A549 (cell line): ENCODE measurements at regions not wholly inside any gene's neighbourhood (a gene's known extent, or its start where the extent isn't known, plus 50 kb on each side); places are given as distances from the start of the nearest gene placed in this dataset.

Experiments used
- ATAC-seq, 2 experiments: fragments of 200-7000 bp in 1 of 2; fragments of >200 bp in 1 of 2; cut with Nextera tagmentation in 1 of 2; cut with Tn5 transposase in 1 of 2; 3 replicates each; pipeline versions ENCODE4 v1.8.0 to v1.9.1; 2018 to 2020; ENCODE audit warnings: mild to moderate bottlenecking in 1 of 2, moderate library complexity in 1 of 2
- CTCF ChIA-PET: fragments of 300-600 bp; sonication (Branson Sonifier 250); formaldehyde crosslinking; extraction: SDS; loops from one replicate; lab custom pipeline; 2021; ENCODE audit warnings: antibody characterized with exemption, inconsistent platforms; lab: Yijun Ruan, JAX
- POLR2A ChIA-PET: fragments of 350-600 bp; formaldehyde crosslinking; extraction: SDS; loops from one replicate; lab custom pipeline; 2021; ENCODE audit warnings: antibody characterized with exemption, inconsistent platforms; lab: Yijun Ruan, JAX
- DNase-seq, 2 experiments: peaks; one replicate each; pipeline versions ENCODE4 v3.0.0 to v3.0.0-alpha.2; 2011 to 2016; ENCODE audit warnings: low read depth in 1 of 2, low spot score in 1 of 2
- FAIRE-seq: peaks from 2 replicates; lab custom pipeline; 2011; peaks lifted over from hg19 to GRCh38; lab: Jason Lieb, UNC
- H3K27ac ChIP-seq, 2 experiments: fragments of >200 bp; sonication (Bioruptor Twin); formaldehyde crosslinking; 3 replicates each; pipeline ENCODE4 v1.5.1; 2016 to 2017
- H3K4me1 ChIP-seq: fragments of >200 bp; sonication (Bioruptor Twin); formaldehyde crosslinking; 3 replicates; pipeline ENCODE4 v1.6.1; 2016
- H3K4me2 ChIP-seq: fragments of >200 bp; sonication (Bioruptor Twin); formaldehyde crosslinking; 3 replicates; pipeline ENCODE4 v1.6.1; 2016
- H3K4me3 ChIP-seq: fragments of >200 bp; sonication (Bioruptor Twin); formaldehyde crosslinking; 3 replicates; pipeline ENCODE4 v1.5.1; 2016
- H3K9me3 ChIP-seq: fragments of >200 bp; sonication (Bioruptor Twin); formaldehyde crosslinking; 3 replicates; pipeline ENCODE4 v1.6.1; 2016
- BHLHE40 ChIP-seq: IDR thresholded peaks from 2 replicates; pipeline ENCODE4 v1.6.1; 2012; ENCODE audit warnings: low read depth, low read length, inconsistent platforms
- CBX8 ChIP-seq: fragments of 200-600 bp; sonication (generic); IDR thresholded peaks from 2 replicates; pipeline ENCODE4 v1.6.1; 2016
- CEBPB ChIP-seq, 2 experiments: fragments of >200 bp in 1 of 2; sonication (Bioruptor Twin) in 1 of 2; formaldehyde crosslinking in 1 of 2; IDR thresholded peaks; 2 replicates each; pipeline ENCODE4 v1.6.1; 2012 to 2016
- EHF ChIP-seq: fragments of 250-450 bp; sonication (Bioruptor Pico); IDR thresholded peaks from 2 replicates; pipeline ENCODE4 v1.5.0; 2020; ENCODE audit warnings: mild to moderate bottlenecking
- EP300 ChIP-seq, 2 experiments: fragments of >200 bp; sonication (Bioruptor Twin); formaldehyde crosslinking; IDR thresholded peaks; 2 replicates in 1 of 2; 3 replicates in 1 of 2; pipeline ENCODE4 v1.6.1; 2016 to 2017
- HOXA7 ChIP-seq: fragments of 250-450 bp; sonication (Bioruptor Pico); IDR thresholded peaks from 2 replicates; pipeline ENCODE4 v1.5.0; 2020; ENCODE audit warnings: mild to moderate bottlenecking, moderate library complexity
- MAFK ChIP-seq: fragments of 450-650 bp; IDR thresholded peaks from 2 replicates; pipeline ENCODE4 v1.6.1; 2014; ENCODE audit not compliant: partially characterized antibody
- MAZ ChIP-seq: fragments of 150-350 bp; IDR thresholded peaks from 2 replicates; pipeline ENCODE4 v1.6.1; 2014; ENCODE audit warnings: antibody characterized with exemption, low read depth, low read length, borderline replicate concordance
- MYC ChIP-seq: IDR thresholded peaks from 2 replicates; pipeline ENCODE4 v1.6.1; 2012; ENCODE audit warnings: mild to moderate bottlenecking, inconsistent platforms, low read length, improper control_type of control experiment, borderline replicate concordance
- NFE2L2 ChIP-seq: fragments of 150-350 bp; conservative IDR thresholded peaks from 2 replicates; pipeline ENCODE4 v1.6.1; 2014; ENCODE audit warnings: low read length
- NPAS2 ChIP-seq: fragments of 250-450 bp; sonication (Bioruptor Pico); IDR thresholded peaks from 2 replicates; pipeline ENCODE4 v1.8.0; 2022; ENCODE audit warnings: mild to moderate bottlenecking, moderate library complexity, borderline replicate concordance
- POLR2A ChIP-seq: IDR thresholded peaks from 2 replicates; pipeline ENCODE4 v1.6.1; 2012; ENCODE audit warnings: mild to moderate bottlenecking, low read length
- POLR2AphosphoS2 ChIP-seq: conservative IDR thresholded peaks from 2 replicates; pipeline ENCODE4 v1.6.1; 2012; ENCODE audit warnings: low read length, improper control_type of control experiment, inconsistent platforms
- RAD21 ChIP-seq, 2 experiments: fragments of >200 bp in 1 of 2; sonication (Bioruptor Twin) in 1 of 2; formaldehyde crosslinking in 1 of 2; IDR thresholded peaks in 1 of 2; conservative IDR thresholded peaks in 1 of 2; 2 replicates in 1 of 2; 3 replicates in 1 of 2; pipeline ENCODE4 v1.6.1; 2012 to 2018; ENCODE audit warnings: inconsistent platforms in 1 of 2
- RARB ChIP-seq: fragments of 250-450 bp; sonication (Bioruptor Pico); IDR thresholded peaks from 2 replicates; pipeline ENCODE4 v1.8.0; 2021; ENCODE audit warnings: mild to moderate bottlenecking, moderate library complexity
- RCOR1 ChIP-seq: fragments of 150-350 bp; IDR thresholded peaks from 2 replicates; pipeline ENCODE4 v1.6.1; 2014; ENCODE audit warnings: antibody characterized with exemption, low read length, low read depth
- RFX5 ChIP-seq: fragments of 450-650 bp; IDR thresholded peaks from 2 replicates; pipeline ENCODE4 v1.7.1; 2014; ENCODE audit warnings: antibody characterized with exemption, mild to moderate bottlenecking, moderate library complexity
- SMC3 ChIP-seq: fragments of >200 bp; sonication (Bioruptor Twin); formaldehyde crosslinking; IDR thresholded peaks from 3 replicates; pipeline ENCODE4 v1.6.1; 2018; ENCODE audit warnings: inconsistent platforms
- ZSCAN20 ChIP-seq: fragments of 250-450 bp; sonication (Bioruptor Pico); IDR thresholded peaks from 2 replicates; pipeline ENCODE4 v1.8.0; 2022; ENCODE audit warnings: mild to moderate bottlenecking, moderate library complexity
- WGBS: methylation state at CpG from one replicate; pipeline ENCODE4 v1.1.6; 2017; ENCODE audit errors: missing lambda C conversion rate; 5-methylcytosine and 5-hydroxymethylcytosine counted together
- TF ChIP-seq, protein P1 (sequence below): fragments of 250-450 bp; sonication (Bioruptor Pico); IDR thresholded peaks from 2 replicates; pipeline ENCODE4 v1.5.0; 2020; ENCODE audit warnings: low read depth, mild to moderate bottlenecking, moderate library complexity
- TF ChIP-seq, protein P2 (sequence below): fragments of >200 bp; sonication (Bioruptor Twin); formaldehyde crosslinking; IDR thresholded peaks from 3 replicates; pipeline ENCODE4 v1.5.1; 2016
- TF ChIP-seq, protein P3 (sequence below): IDR thresholded peaks from 2 replicates; pipeline ENCODE4 v1.6.1; 2012; ENCODE audit warnings: low read depth, borderline replicate concordance

DNA sequence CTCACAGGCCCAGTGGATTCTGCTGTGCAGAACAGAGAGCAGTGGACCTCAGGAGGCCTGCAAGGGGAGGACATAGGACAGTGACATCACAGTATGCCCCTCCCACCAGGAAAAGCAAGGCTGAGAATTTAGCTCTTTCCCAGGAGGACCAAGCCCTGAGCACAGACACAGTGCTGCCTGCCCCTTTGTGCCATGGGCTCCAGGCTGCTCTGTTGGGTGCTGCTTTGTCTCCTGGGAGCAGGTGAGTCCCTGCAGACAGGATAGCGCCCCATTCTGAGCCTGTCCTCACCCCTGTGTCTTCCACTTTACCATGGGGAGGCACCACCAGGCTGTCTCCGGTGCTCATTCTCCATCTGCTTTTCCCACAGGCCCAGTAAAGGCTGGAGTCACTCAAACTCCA lies 63.0 kb upstream of the PRSS58 start:
- ChIA-PET POLR2A (no interaction called here), CTCF (interaction anchor here (1.0 kb wide), 1 partner anchor 9 kb away, joined by 3 read pairs; no protein-coding TSS in a partner anchor)
- WGBS: 25% methylated on average over 2 of the region's 2 CpGs
- H3K27ac ChIP-seq: no peak overlapping the region
- FAIRE-seq (no peak), ATAC-seq (no peak), DNase-seq (no peak)
- H3K4me3 ChIP-seq: no peak overlapping the region
- TF ChIP-seq POLR2A: no peak
- no peak for TF ChIP-seq MAFK
- TF ChIP-seq, protein P1, sequence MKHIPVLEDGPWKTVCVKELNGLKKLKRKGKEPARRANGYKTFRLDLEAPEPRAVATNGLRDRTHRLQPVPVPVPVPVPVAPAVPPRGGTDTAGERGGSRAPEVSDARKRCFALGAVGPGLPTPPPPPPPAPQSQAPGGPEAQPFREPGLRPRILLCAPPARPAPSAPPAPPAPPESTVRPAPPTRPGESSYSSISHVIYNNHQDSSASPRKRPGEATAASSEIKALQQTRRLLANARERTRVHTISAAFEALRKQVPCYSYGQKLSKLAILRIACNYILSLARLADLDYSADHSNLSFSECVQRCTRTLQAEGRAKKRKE: no peak
- H3K4me2 ChIP-seq: no peak overlapping the region
- H3K4me1 ChIP-seq: no peaks in the 10 kb centered on the region
- H3K9me3 ChIP-seq: no peaks in the 10 kb centered on the region

DNA sequence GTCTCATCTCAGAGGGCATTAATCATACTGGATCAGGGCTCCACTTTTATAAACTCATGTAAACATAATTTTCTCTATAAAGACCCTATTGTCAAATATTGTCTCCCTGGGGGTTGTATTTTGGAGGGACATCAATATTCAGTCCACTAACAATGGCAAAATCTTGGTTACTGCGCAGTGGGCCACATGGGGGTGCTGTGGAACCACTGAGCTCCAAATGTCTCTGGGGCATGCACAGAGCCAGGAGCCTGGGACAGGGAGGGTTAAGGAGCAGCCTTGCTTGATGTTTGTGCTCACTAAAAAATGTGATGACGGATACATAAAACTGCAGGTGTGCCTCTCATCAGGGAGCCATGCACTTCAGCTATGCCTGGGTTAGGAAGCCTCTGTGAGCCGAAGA lies 62.1 kb upstream of the PRSS58 start:
- POLR2A ChIA-PET: no interaction called here
- H3K27ac ChIP-seq: no peak overlapping the region
- H3K4me3 ChIP-seq: no peak overlapping the region
- H3K9me3 ChIP-seq: no peaks in the 10 kb centered on the region
- peak in 1 of 2 experiments; percentile 74; a peak in 3 of 6 replicates for ATAC-seq
- 10% methylated on average over 3 of the region's 3 CpGs for WGBS
- H3K4me1 ChIP-seq: no peaks in the 10 kb centered on the region
- DNase-seq: no peak
- no peak for FAIRE-seq
- no peak overlapping the region for H3K4me2 ChIP-seq
- TF ChIP-seq RARB (no peak), HOXA7 (CRISPR knock-in tag) (no peak), MAZ (no peak), MYC (no peak), RAD21 (conservative IDR thresholded peaks at IDR 0.05 in 1 of 2, IDR thresholded peaks at IDR 0.05 in 1 of 2) (peak in 1 of 2 experiments; percentile 27; a peak in 1 of 5 replicates)
- TF ChIP-seq, protein P2, sequence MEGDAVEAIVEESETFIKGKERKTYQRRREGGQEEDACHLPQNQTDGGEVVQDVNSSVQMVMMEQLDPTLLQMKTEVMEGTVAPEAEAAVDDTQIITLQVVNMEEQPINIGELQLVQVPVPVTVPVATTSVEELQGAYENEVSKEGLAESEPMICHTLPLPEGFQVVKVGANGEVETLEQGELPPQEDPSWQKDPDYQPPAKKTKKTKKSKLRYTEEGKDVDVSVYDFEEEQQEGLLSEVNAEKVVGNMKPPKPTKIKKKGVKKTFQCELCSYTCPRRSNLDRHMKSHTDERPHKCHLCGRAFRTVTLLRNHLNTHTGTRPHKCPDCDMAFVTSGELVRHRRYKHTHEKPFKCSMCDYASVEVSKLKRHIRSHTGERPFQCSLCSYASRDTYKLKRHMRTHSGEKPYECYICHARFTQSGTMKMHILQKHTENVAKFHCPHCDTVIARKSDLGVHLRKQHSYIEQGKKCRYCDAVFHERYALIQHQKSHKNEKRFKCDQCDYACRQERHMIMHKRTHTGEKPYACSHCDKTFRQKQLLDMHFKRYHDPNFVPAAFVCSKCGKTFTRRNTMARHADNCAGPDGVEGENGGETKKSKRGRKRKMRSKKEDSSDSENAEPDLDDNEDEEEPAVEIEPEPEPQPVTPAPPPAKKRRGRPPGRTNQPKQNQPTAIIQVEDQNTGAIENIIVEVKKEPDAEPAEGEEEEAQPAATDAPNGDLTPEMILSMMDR: peak; percentile 13; the same call in 1 of the 3 replicates
- CTCF ChIA-PET: interaction anchor here (1.0 to 1.3 kb wide), 2 partner anchors 65 to 216 kb away, joined by 3 read pairs; no protein-coding TSS in a partner anchor

DNA sequence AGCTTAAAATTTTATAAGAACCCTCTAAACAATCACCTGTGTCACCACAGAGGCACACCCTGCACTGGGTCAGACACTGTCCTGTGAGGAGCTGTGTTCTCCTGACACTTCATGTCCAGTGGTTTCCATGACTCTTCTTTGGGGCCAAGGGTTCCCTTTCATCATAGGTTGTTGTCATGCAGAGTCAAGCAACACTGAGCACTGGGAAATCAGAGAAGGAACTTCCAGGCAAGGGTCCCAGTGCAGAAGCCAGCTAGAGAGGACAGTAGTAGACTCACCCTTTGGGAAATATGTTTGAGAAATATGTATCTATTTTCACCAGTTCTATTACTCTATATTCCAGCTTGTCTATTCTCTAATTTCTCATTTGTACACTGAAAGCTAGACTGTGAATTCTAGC lies 56.4 kb upstream of the PRSS58 start:
- ChIA-PET CTCF (interaction anchor here (1.9 to 2.5 kb wide), 2 partner anchors 10 to 16 kb away, joined by 5 to 8 read pairs; no protein-coding TSS in a partner anchor), POLR2A (no interaction called here)
- ATAC-seq (no peak), FAIRE-seq (no peak), DNase-seq (no peak)
- no peak overlapping the region for H3K4me3 ChIP-seq
- no peak overlapping the region for H3K4me2 ChIP-seq
- TF ChIP-seq CEBPB (IDR thresholded peaks at IDR 0.05) (no peak), NPAS2 (CRISPR knock-in tag) (no peak), CBX8 (no peak), NFE2L2 (no peak), RFX5 (no peak), RARB (no peak), BHLHE40 (no peak), EHF (CRISPR knock-in tag) (no peak), RCOR1 (no peak), SMC3 (no peak), ZSCAN20 (no peak), POLR2AphosphoS2 (no peak), EP300 (IDR thresholded peaks at IDR 0.05) (no peak), RAD21 (conservative IDR thresholded peaks at IDR 0.05 in 1 of 2, IDR thresholded peaks at IDR 0.05 in 1 of 2) (no peak)
- TF ChIP-seq, protein P3, sequence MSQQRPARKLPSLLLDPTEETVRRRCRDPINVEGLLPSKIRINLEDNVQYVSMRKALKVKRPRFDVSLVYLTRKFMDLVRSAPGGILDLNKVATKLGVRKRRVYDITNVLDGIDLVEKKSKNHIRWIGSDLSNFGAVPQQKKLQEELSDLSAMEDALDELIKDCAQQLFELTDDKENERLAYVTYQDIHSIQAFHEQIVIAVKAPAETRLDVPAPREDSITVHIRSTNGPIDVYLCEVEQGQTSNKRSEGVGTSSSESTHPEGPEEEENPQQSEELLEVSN: no peak
- no peaks in the 10 kb centered on the region for H3K9me3 ChIP-seq
- no peak overlapping the region for H3K27ac ChIP-seq
- H3K4me1 ChIP-seq: no peaks in the 10 kb centered on the region
